ENCODE measurements at regions not wholly inside any gene's neighbourhood (a gene's known extent, or its start where the extent isn't known, plus 50 kb on each side); places are given as distances from the start of the nearest gene placed in this dataset.
"Not testable (repeated sequence)": the region's sequence is repeated elsewhere in the genome, so short reads cannot be mapped to it uniquely, and the experiment has no call there.

DNA sequence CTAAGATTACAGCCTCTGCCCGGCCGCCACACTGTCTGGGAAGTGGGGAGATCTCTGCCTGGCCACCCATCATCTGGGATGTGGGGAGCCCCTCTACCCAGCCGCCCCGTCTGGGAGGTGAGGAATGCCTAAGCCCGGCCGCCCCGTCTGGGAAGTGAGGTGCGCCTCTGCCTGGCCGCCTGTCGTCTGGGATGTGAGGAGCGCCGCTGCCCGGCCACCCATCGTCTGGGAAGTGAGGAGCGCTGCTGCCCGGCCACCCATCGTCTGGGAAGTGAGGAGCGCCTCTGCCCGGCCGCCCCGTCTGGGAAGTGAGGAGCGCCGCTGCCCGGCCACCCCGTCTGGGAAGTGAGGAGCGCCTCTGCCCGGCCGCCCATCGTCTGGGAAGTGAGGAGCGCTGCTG is 135.9 kb upstream of the PROKR2 start:
- not testable (repeated sequence) for DNase-seq (ENCODE audit: low read depth)

DNA sequence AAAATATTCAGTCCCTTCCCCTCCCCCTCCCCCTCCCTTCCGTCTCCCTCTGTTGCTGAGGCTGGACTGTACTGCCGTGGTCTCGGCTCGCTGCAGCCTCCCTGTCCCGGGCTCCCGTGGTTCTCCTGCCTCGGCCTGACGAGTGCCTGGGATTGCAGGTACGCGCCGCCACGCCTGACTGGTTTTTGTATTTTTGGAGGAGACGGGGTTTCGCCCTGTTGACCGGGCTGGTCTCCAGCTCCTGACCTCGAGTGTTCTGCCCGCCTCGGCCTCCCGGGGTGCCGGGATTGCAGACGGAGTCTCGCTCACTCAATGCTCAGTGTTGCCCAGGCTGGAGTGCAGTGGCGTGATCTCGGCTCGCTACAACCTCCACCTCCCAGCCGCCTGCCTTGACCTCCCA is 135.5 kb upstream of the PROKR2 start:
- DNase-seq (ENCODE audit: low read depth): not testable (repeated sequence)

DNA sequence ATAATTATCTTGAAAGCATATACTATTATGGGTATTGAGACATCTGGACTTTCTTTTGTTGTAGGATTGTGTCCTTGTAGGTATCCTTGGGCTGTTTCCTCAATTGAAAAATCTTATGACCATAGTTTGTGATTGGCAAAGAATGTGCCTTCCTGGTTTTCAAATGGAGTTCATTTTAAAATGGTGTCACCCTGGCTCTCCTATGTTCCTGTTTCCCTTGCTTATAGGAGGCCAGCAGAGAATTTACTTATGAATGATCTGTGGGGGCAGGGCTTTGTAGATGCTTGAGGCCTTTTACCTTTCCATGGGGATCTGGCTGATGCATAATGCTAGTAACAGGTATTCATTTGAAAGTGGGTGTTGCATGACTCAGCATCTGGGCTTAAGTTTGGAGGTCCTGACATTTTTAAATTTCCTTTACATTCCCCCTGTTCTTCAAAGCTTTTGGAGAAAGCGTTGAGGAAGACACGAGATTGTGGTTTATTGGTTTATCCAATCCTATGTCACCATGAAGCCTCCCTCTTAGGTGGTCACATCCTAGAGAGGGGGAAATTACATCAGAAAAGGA is 135.0 kb upstream of the PROKR2 start:
- DNase-seq (ENCODE audit: low read depth): no peak

DNA sequence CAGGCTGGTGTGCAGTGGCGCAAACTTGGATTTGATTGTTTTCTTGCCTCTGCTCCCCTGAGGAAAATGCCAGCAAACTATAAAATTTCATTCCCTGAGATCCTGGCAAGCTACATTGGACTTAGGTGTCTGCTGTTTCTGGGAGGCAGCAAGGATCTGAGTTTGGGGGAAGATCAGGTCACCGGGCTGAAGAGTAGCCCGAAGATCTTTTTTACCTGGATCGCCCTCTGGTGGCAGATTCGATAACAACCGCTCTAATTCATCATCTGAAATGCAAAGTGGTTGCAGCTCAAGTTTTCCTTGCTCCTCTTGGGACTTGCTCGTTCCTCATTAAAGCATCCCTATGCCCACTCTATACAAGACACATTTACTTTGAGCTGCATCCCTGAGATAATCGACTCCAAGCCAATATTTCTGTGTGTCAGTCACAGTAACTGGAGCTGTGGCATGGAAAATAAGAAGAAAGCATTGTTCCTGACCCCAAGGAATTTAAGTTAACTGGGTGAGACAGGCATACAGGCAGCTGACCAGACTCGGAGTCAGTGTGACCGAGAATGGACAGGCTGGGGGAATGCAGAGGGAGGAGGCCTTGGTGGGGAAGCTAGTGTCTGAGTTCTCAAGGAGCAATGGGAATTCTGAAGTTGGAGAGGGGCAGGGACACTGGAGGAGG is 131.8 kb upstream of the PROKR2 start:
- peak; percentile 9 for DNase-seq (ENCODE audit: low read depth)

DNA sequence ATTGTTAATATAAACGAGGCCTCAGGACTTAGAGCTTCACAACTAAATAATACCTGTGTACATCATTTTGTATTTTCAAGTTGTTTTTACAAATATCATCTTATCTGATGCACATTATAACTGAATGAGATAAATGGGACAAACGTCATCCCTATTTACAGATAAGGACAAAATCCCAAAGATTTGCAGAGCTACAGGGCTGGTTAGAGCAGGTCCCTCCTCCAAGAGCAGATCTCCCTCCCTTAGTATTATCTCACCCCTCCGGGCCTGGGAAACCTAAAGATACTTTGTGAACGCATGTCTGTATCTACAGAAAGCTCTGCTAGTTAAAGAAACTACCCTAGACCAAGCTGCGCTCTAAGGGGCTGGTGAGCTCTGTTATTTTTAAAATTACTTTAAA is 130.4 kb upstream of the PROKR2 start:
- DNase-seq (ENCODE audit: low read depth): no peak

DNA sequence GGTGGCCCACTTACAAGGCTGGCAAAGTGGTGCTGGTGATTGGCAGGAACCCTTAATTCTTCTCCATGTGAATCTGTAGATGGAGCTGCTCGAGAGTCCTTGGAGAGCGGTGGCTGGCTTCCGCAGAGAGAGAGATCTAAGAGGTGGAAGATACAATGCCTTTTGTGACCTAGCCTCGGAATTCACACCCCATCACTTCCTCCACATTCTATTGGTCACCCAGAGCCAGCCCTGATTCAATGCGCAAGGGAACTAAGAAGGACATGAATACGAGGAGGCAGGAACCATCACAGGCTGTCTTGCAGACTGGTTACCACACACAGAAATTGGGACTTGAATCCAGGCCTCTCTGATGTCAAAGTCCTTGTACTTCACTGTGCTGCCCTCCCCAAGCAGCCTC is 128.9 kb upstream of the PROKR2 start:
- no peak for DNase-seq (ENCODE audit: low read depth)

DNA sequence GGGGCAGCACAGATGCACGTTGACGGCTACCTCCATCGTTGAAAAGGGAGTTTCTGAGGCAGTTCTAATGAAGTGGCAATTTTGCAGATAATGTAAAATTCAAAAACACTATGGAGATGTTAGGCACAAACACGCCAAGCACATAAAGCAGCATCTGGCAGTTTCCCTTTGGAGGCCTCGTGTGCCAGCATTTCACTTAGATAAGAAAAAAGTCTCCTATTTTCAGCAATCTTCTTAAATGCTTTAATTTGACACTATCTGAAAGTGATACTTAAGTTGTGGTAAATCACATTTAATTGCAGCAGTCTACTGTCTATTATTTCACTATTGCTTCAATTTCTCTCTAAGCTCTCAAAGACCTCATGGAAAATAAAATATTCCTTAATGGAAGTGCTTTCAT is 125.3 kb upstream of the PROKR2 start:
- no peak for DNase-seq (ENCODE audit: low read depth)

DNA sequence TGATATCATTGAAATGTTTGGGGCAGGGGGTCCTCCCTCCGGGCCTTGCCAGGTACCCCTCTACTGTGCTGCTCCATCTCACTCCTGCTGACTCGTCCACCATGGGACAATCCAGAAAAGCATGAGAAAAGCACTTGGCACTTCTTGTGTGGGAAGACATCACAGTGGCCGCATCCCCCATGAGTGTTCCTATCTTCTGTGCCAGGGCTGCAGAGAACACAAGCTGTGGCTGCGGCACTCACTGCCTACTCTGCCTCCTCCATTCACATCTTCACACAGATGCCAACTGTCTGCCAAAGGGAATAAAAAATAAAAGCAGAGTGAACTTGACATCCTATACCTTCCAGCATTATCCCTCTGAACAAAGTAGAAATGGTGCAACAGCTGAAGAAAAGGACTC is 117.4 kb upstream of the PROKR2 start:
- no peak for DNase-seq (ENCODE audit: low read depth)

DNA sequence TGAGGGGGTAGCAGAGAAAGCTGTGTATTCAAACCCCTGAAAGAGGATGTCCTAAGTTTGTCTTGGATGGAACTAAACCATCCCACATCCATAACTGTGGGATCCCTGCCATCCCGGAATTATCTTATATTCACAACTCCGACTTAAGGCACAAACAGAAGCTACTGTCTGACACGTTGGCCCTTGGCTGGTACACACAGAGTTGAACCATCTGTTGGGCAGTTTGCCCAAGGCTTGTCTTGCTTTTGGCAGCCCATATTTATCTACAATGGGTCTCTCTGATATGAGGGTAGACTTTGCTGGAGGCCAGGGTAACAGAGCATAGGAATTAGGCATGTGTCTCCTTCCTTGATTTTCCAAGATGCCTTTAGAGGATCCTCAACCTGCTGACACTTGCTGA is 116.6 kb upstream of the PROKR2 start:
- no peak for DNase-seq (ENCODE audit: low read depth)

DNA sequence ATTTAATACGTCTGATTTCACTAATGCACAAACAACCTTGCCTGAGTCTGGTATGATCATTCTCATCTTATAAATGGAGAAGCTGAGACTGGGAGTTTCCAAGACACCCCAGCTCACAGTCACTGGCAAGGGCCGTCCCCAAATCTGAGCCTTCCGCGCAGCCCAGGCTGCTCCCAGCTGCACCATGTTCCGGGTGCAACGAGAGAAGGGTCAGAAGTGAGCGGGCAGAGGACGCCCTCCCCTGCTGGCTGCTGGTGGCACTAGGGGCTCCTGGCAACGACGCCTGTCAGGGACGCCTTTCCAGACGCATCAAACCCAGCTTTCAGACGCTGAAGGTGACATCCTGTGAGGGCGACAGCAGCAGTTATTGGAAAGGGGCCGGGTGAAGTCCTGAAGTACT is 115.3 kb upstream of the PROKR2 start:
- DNase-seq (ENCODE audit: low read depth): no peak

DNA sequence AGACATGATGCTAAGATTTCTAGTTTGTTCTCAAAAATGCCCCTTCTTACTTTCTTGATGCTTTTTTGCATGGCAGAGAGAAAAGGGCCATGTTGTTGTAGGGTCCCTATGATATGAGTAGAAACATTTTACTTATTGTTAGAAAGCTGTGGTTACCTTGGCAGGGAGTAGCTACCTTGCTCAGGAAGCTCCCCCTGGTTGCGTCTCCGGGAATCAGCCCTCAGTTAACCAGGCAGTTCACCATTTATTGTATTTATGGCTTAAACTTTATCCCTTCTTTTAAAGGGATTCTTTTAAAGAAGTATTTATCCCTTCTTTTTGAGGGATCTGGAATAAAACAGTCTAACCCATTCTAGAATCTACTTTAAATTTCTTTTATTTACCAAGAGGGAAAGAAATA is 113.9 kb upstream of the PROKR2 start:
- no peak for DNase-seq (ENCODE audit: low read depth)

DNA sequence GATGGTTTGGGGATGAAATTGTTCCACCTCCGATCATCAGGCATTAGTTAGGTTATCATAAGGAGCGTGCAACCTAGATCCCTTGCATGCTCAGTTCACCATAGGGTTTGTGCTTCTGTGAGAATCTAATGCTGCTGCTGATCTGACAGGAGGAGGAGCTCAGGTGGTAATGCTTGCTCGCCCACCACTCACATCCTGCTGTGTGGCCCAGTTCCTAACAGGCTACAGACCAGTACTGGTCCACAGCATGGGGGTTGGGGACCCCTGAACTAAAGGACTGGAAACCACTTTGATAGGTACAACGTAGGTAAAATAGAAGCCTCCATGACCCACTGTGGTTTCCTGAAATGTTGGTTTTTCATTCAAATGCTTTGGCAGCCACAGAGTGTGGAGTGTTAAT is 109.3 kb upstream of the PROKR2 start:
- no peak for DNase-seq (ENCODE audit: low read depth)

DNA sequence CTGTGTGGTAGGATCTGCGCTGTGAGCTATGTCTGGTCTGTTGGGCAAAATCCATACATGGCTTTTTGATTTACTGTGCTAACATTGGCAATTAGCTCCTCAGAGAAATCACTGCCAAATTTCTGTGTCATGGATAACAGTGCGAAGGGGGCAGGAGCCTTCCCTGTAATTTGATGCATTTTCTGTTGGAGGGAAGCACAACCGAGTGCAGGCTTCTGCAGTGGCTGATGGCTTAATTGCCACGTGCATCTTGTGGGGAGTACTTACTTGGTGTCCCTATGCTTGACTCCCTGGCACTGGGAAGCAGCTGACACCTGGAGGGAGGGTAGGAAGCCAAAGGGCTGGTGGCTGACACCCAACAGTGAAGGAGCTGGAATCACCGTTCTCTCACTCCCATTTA is 99.3 kb upstream of the PROKR2 start:
- no peak for DNase-seq (ENCODE audit: low read depth)

DNA sequence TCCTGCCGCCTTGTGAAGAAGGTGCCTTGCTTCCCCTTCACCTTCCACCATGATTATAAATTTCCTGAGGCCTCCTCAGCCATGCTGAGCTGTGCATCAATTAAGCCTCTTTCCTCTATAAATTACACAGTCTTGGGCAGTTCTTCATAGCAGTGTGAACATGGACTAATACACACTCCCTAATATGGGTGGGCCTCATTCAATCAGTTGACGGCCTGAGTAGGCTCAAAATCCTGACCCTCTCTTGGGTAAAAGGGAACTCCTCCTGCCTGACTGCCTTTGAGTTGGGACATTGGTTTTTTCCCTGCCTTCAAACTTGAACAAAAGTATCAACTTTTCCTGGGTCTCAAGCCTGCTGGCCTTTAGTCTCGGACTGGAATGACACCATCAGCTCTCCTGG is 96.6 kb upstream of the PROKR2 start:
- DNase-seq (ENCODE audit: low read depth): no peak

DNA sequence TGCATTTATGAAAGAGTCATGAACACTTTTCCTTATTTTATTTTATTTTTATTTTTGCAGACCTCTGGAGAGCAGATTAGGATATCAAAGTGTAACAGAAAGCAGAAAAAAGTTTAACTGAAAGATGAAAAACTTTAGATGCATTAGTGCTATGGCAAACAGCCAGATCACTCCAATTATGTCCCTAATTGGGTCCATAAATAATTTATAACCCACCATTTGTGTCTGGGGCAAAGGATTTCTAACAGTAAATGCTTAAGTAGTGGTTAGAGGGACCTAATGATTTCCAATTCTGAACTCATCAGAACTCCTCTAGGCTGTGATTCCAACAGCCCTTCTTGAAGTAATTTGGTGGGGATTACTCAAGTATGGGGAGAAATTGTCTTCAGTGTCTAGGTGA is 93.7 kb upstream of the PROKR2 start:
- no peak for DNase-seq (ENCODE audit: low read depth)

DNA sequence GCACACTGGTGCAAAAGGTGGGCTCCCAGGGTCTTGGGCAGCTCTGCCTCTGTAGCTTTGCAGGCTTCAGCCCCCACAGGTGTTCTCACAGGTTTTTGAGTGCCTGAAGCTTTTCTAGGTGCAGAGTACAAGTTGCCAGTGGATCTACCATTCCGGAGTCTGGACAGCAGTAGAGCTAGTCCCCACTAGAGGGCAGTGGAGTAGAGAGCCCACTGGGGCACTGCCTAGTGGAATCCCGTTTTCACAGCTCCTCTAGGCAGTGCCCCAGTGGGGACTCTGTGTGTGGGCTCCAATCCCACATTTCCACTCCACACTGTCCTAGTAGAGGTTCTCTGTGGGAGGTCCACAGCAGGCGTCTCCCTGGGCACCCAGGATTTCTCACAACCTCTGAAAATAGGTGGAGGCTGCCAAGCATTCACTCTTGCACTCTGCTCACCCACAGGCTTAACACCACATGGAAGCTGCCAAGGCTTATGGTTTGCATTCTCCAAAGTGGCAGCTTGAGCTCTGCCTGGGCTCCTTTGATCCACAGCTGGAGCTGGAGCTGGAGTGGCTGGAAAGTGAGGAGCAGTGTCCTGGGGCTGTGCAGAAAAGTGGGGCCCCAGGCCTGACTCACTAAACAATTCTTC is 86.3 kb upstream of the PROKR2 start:
- no peak for DNase-seq (ENCODE audit: low read depth)

DNA sequence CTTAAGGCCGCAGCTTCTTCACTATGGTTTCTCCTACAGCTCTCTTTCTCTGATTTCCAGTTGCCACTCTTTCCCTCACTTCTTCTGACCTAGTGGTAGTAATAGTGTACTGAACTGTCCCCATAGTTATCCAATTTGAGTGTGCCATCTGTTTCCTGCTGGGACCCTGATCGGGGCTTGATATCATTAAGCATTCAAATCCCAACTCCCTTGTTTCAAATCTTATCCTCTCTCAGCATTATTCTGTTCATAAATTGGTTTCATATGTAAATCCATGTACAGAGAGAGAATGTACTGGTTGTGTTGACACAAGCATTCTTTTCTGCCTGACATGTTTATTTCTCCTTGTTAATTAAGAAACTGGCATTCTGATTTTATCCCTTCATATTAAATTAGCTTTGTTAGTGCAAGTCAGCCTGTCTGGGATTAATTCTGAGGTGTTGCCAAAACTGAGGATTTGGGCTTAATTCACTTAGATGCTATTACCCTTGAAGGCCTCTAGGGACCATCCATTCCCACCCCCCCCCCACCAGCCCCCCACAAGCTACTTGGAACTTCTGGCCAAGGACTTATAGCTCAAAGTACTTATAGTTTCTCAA is 84.6 kb upstream of the PROKR2 start:
- DNase-seq (ENCODE audit: low read depth): no peak

DNA sequence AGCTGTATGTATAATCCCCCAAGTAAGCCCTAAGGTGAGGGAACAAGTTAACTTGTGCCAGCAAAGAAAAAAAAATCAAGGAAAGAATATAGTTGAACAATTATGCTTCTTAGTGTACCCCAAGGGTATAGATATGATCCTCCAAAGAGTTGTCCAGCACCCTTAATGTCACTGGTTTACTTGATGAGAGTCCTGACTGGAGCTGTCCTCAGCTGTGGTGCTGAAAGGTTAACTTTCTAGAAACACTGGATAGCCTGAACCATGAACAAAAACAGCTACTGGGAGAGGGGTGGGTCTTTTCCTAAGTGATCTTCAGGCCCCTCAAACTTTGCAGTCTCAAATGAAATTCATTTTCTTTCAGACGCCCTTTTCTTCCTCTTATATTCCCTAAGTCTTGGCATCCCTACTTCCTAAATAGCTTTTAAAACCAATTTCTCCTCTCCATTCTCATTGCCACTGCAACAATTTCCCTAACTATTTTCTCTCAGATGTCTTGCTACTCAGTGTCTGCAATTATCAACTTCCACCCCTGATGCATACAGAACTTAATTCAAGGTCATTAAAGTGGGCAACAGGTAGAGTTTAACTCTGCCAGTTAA is 83.5 kb upstream of the PROKR2 start:
- no peak for DNase-seq (ENCODE audit: low read depth)

DNA sequence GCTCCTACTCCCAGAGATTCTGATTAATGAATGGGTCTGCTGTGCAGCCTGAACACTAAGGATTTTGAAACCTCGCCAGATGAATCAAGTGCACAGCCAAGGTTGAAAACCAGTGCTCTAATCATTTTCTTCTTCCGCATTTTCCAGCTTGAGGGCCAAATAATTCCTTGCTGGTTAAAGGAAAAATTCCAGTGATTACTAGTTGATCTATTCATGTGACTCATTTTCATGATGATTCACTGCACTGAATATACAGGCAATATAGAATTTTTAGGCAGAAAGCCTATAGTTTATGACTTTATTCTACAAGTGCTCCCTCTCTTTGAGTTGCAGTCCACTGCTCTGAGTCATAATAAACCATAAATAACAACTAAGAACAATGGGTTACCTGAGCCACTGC is 80.6 kb upstream of the PROKR2 start:
- DNase-seq (ENCODE audit: low read depth): peak; percentile 6

DNA sequence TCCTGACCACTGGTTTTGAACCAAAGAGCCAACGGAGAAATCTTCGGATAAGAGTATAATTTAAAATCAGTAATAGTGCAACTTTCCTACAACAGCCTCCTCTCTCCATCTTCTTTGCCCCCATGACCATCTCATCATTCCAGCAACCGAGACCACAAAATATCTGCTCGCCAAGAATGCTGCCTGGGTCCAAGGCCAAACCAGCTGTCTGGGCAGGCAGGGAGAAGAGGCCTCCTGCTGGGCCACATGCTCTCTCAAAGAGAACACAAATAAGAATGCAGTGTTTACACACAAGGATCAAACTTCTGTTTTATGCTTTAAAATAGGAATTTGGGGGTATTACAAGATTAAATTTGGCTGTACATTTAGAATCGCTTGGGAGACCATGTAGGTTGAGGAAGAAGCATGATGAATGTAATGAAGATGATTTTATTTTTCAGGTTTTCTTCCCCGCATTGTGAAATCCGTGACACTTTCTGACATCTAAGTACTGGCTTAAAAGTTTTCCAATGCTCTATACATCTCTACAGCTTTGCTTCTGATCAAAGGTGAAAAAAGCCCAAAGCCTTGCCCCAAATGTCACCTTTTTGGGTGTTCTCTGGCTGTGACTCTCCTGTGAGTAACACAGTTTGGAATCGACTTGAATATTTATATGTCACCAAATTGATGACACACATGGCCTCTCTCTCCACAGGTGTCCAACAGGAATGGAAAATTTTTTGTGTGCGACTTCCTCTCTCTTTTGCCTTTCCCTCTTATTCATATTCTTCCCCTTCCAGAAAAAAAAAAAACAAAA is 79.4 kb upstream of the PROKR2 start:
- DNase-seq (ENCODE audit: low read depth): no peak

DNA sequence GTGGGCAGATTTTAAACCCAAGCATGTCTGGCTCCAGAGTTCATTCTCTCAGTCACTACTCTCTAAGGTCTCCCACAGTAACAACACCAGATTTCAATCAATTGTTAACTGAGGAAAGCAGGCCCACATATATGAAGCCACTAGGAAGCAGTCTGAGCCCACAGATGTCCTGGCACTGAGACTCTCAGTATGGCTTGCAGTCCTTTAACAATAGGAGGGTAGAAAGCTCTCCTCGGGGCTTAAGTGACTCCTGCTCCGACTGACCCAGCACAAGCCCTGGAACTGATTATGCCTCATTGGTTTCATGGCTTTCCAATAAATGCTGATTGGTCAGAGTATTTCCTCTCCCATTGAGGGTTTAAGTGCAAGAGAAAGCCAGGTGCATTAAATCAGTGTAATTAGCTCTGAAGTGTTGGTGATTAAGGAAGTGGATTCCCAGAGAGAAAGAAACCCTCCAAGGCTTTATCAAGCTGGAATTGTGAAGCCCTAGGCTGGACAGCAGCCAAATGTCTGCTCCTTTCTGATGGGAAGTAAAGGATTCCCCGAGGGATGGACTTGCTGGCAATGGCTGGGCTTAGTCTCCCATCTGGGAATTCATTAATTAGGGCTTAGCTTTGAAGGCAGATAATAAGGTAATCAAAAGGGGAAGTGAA is 76.6 kb upstream of the PROKR2 start:
- DNase-seq (ENCODE audit: low read depth): no peak

DNA sequence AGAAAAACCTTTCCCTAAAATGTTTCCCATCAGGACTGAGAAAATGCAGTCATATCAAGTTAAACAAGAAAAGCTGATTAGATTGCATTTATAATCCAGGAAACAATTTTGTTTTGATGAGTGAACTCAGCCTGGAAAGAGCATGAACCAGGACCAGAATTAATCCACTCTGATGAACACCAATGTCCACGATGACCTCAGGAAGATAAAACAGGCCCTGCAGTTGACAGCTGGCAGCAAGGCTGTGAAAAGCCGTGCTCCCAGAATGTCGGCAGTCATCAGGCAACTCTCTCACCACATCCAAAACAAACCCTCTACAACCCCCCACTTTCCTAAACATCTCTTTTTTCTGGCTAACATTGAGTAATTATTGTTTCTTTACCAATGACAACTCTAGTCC is 74.0 kb upstream of the PROKR2 start:
- DNase-seq (ENCODE audit: low read depth): no peak

Measured in HS-5 (cell line).